SJCRH30 (cell line): ENCODE measurements at regions not wholly inside any gene's neighbourhood (a gene's known extent, or its start where the extent isn't known, plus 50 kb on each side); places are given as distances from the start of the nearest gene placed in this dataset.

Source experiments
- DNase-seq, 2 experiments: peaks; one replicate each; pipeline ENCODE4 v3.0.0-alpha.2; 2015 to 2020
- H3K27ac ChIP-seq: fragments of 250-450 bp; sonication (Bioruptor Pico); 2 replicates; pipeline ENCODE4 v1.5.1; 2020; ENCODE audit warnings: mild to moderate bottlenecking, moderate library complexity
- H3K27me3 ChIP-seq: fragments of 250-450 bp; sonication (Bioruptor Pico); 2 replicates; pipeline ENCODE4 v1.5.1; 2020; ENCODE audit warnings: mild to moderate bottlenecking, moderate library complexity
- H3K36me3 ChIP-seq: fragments of 250-450 bp; sonication (Bioruptor Pico); 2 replicates; pipeline ENCODE4 v1.5.1; 2020; ENCODE audit warnings: mild to moderate bottlenecking, moderate library complexity
- H3K4me1 ChIP-seq: fragments of 250-450 bp; sonication (Bioruptor Pico); 2 replicates; pipeline ENCODE4 v1.5.1; 2020; ENCODE audit warnings: mild to moderate bottlenecking, moderate library complexity
- H3K4me3 ChIP-seq: fragments of 250-450 bp; sonication (Bioruptor Pico); 2 replicates; pipeline ENCODE4 v1.5.1; 2020; ENCODE audit warnings: mild to moderate bottlenecking, moderate library complexity
- H3K9me3 ChIP-seq: fragments of 250-450 bp; sonication (Bioruptor Pico); replicated peaks from 2 replicates; pipeline ENCODE4 v1.5.1; 2020; ENCODE audit warnings: mild to moderate bottlenecking, moderate library complexity

DNA sequence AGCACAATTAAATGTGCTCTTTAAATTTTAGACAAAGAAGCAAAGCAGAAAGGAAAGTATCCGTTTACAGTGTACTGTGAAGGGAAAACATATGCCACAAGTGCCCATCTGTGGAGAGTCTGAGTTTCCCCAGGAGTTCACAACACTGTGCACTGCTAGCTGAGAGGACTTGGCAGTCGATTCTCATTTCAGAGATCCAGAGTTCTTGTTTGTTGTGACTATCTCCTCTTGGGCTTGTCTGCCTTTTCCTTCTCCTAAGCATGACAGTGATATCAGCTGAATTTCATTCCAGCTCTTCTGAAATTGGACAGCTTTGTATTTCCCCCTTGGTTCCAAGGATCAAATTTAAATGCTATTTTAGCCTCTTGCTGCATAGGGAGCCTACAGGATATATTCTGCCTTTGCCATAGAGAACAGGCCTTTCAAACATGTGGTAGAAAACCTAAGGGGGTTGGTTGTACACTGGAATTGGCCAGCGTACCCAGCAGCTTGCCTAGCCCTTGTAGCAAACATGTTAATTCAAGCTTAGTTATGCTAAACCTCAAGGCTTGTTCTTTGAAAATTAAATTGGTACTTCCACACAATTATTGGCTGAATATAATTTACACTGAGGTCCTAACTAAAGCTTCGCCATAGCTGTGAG is 259.2 kb upstream of the NOVA1 start:
- no peaks in the 10 kb centered on the region for H3K9me3 ChIP-seq
- no peaks in the 10 kb centered on the region for H3K36me3 ChIP-seq
- H3K4me1 ChIP-seq, result no peaks in the 10 kb centered on the region; the same call in 1 of the 2 replicates
- no peak overlapping the region for H3K27ac ChIP-seq
- H3K27me3 ChIP-seq, result peaks cover 3% of the 10 kb centered on the region
- DNase-seq, result no peak
- no peak overlapping the region for H3K4me3 ChIP-seq

- H3K4me3 ChIP-seq, result no peak overlapping the region
- peaks cover 3% of the 10 kb centered on the region for H3K27me3 ChIP-seq
- no peak for DNase-seq
Observed at GRCh38 chr14:26859483-26859882, 261.6 kb upstream of the NOVA1 start.

GRCh38 chr14:26860111-26860510 is 262.3 kb upstream of the NOVA1 start:
- no peaks in the 10 kb centered on the region for H3K9me3 ChIP-seq
- H3K27me3 ChIP-seq, result peaks cover 3% of the 10 kb centered on the region
- H3K36me3 ChIP-seq, result no peaks in the 10 kb centered on the region
- H3K27ac ChIP-seq, result no peak overlapping the region
- DNase-seq, result no peak
- no peaks in the 10 kb centered on the region; the same call in 1 of the 2 replicates for H3K4me1 ChIP-seq
- H3K4me3 ChIP-seq, result no peak overlapping the region

More at GRCh38 chr14:26859483-26859882, 261.6 kb upstream of the NOVA1 start:
- no peaks in the 10 kb centered on the region; the same call in 1 of the 2 replicates for H3K4me1 ChIP-seq
- H3K9me3 ChIP-seq, result no peaks in the 10 kb centered on the region
- H3K36me3 ChIP-seq, result no peaks in the 10 kb centered on the region
- no peak overlapping the region for H3K27ac ChIP-seq

GRCh38 chr14:26863736-26864135 is 265.9 kb upstream of the NOVA1 start:
- Histone ChIP-seq H3K4me3 (no peak overlapping the region), H3K4me1 (no peaks in the 10 kb centered on the region; the same call in 1 of the 2 replicates), H3K27me3 (no peaks in the 10 kb centered on the region; the same call in 1 of the 2 replicates), H3K36me3 (no peaks in the 10 kb centered on the region), H3K9me3 (no peaks in the 10 kb centered on the region), H3K27ac (no peak overlapping the region)
- no peak for DNase-seq

- H3K27me3 ChIP-seq, result no peaks in the 10 kb centered on the region
Observed at GRCh38 chr14:26866721-26867120, 268.9 kb upstream of the NOVA1 start.

GRCh38 chr14:26867171-26867757 is 269.4 kb upstream of the NOVA1 start:
- Histone ChIP-seq H3K4me1 (no peaks in the 10 kb centered on the region), H3K9me3 (no peaks in the 10 kb centered on the region), H3K27ac (no peak overlapping the region), H3K36me3 (no peaks in the 10 kb centered on the region), H3K27me3 (no peaks in the 10 kb centered on the region), H3K4me3 (no peak overlapping the region)
- peak in 1 of 2 experiments; percentile 3 for DNase-seq

More at GRCh38 chr14:26866721-26867120, 268.9 kb upstream of the NOVA1 start:
- DNase-seq, result no peak
- Histone ChIP-seq H3K36me3 (no peaks in the 10 kb centered on the region), H3K9me3 (no peaks in the 10 kb centered on the region), H3K4me1 (no peaks in the 10 kb centered on the region), H3K27ac (no peak overlapping the region), H3K4me3 (no peak overlapping the region)

GRCh38 chr14:26870096-26870495 is 272.3 kb upstream of the NOVA1 start:
- DNase-seq, result no peak
- no peaks in the 10 kb centered on the region for H3K9me3 ChIP-seq
- H3K27me3 ChIP-seq, result no peaks in the 10 kb centered on the region
- H3K4me1 ChIP-seq, result no peaks in the 10 kb centered on the region
- no peaks in the 10 kb centered on the region for H3K36me3 ChIP-seq
- H3K4me3 ChIP-seq, result no peak overlapping the region
- no peak overlapping the region for H3K27ac ChIP-seq

GRCh38 chr14:26870722-26871617 is 273.1 kb upstream of the NOVA1 start:
- Histone ChIP-seq H3K4me3 (no peak overlapping the region), H3K9me3 (no peaks in the 10 kb centered on the region), H3K36me3 (no peaks in the 10 kb centered on the region), H3K4me1 (no peaks in the 10 kb centered on the region), H3K27ac (no peak overlapping the region), H3K27me3 (no peaks in the 10 kb centered on the region)
- DNase-seq, result no peak

DNA sequence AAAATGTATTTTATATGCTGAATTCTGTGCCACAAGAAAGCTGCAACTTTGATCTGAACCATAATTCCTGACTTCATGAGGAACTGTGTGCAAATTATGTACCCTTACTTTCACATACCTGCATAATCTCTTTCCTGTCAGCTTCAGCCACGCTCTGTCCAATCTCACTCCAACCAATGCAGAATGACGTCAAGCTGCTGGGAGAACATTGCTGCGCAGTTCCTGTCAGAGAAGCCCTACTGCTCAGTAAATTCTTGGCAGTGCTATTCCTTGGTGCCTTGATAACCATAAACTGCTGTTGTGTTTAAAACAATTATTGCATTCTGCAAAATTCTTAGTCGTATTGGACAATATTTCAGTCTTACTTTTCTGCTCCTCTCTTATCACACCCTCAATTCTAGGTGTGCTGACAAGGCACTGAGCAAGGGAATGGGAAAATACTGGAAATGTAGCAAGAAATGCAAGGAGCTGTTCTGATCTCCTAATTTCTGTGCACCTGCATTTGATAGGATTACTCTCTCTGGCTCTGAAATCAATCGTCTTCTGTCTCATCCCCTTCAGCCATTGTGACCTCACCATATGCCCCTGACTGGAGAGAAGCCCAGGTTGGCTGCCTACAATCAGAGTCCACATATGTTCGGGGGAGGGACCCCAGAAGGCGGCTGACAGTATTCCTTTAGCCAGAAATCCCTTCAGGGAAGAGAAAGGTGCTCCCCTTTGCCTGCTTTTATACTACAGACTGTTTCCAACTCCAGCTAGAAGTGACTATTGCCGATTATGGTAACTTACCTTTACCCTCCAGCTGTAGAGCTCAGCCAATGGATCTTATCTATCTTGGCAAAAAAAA is 274.9 kb upstream of the NOVA1 start:
- Histone ChIP-seq H3K4me3 (no peak overlapping the region), H3K27ac (no peak overlapping the region), H3K9me3 (no peaks in the 10 kb centered on the region), H3K4me1 (no peaks in the 10 kb centered on the region), H3K36me3 (no peaks in the 10 kb centered on the region), H3K27me3 (no peaks in the 10 kb centered on the region)
- no peak for DNase-seq

GRCh38 chr14:26873362-26873960 is 275.6 kb upstream of the NOVA1 start:
- Histone ChIP-seq H3K27ac (no peak overlapping the region), H3K36me3 (no peaks in the 10 kb centered on the region), H3K27me3 (no peaks in the 10 kb centered on the region), H3K4me1 (no peaks in the 10 kb centered on the region), H3K4me3 (no peak overlapping the region), H3K9me3 (no peaks in the 10 kb centered on the region)
- DNase-seq, result no peak

GRCh38 chr14:26887847-26888246 is 290.0 kb upstream of the NOVA1 start:
- Histone ChIP-seq H3K27me3 (no peaks in the 10 kb centered on the region), H3K9me3 (no peaks in the 10 kb centered on the region), H3K4me3 (no peak overlapping the region), H3K36me3 (no peaks in the 10 kb centered on the region), H3K27ac (no peak overlapping the region), H3K4me1 (no peaks in the 10 kb centered on the region)
- DNase-seq, result no peak

DNA sequence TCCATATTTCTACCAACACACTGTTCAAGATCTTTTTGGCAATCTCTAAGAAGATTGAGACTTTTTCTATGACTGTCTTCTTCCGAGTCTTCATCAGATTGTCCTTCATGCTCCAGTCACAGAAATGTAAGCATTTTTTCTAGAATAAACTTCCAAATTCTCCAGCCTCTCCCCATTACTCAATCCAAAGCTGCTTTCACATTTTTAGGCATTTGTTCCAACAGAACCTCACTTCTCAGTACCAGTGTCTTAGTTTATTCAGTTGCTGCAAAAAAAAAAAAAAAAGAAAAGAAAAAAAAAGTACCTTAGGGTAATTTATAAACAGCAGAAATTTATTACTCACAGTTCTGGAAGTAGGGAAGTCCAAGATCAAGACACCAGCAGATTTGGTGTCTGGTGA is 290.8 kb upstream of the NOVA1 start:
- Histone ChIP-seq H3K9me3 (no peaks in the 10 kb centered on the region), H3K27ac (no peak overlapping the region), H3K4me1 (no peaks in the 10 kb centered on the region), H3K4me3 (no peak overlapping the region), H3K36me3 (no peaks in the 10 kb centered on the region), H3K27me3 (no peaks in the 10 kb centered on the region)
- DNase-seq, result no peak

- Histone ChIP-seq H3K27me3 (no peaks in the 10 kb centered on the region; the same call in 1 of the 2 replicates), H3K9me3 (no peaks in the 10 kb centered on the region), H3K36me3 (no peaks in the 10 kb centered on the region), H3K27ac (no peak overlapping the region), H3K4me1 (no peaks in the 10 kb centered on the region), H3K4me3 (no peak overlapping the region)
- DNase-seq, result no peak
Observed at GRCh38 chr14:26896447-26896846, 298.6 kb upstream of the NOVA1 start.

DNA sequence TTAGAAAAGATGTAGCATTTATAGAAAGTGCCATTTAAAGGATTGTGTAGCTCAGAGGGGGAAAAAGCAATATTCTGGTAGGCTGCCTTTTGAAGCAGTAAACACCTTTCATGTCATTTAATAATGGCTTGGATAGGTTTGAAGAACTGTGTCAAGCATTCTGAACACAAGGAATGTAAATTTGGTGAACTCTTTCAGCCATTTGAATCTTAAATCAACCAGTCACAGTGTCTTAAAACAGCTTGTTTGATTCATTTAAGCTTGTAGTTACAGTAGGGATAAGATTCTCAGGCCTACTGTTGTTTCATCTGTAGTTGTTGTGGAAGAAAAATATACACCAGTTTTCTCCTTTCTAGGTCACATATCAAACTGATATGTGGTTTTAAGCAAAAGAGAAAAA is 299.4 kb upstream of the NOVA1 start:
- no peaks in the 10 kb centered on the region for H3K4me1 ChIP-seq

More for the DNA sequence above, 299.4 kb upstream of the NOVA1 start:
- no peaks in the 10 kb centered on the region; the same call in 1 of the 2 replicates for H3K27me3 ChIP-seq
- H3K27ac ChIP-seq, result no peak overlapping the region
- no peaks in the 10 kb centered on the region for H3K36me3 ChIP-seq
- DNase-seq, result no peak
- no peak overlapping the region for H3K4me3 ChIP-seq
- H3K9me3 ChIP-seq, result no peaks in the 10 kb centered on the region
